Uterus (tissue), 3 donors: ENCODE measurements at regions not wholly inside any gene's neighbourhood (a gene's known extent, or its start where the extent isn't known, plus 50 kb on each side); places are given as distances from the start of the nearest gene placed in this dataset.

Source experiments
- DNase-seq, 2 donors: peaks; one replicate each; pipeline ENCODE4 v3.0.0-alpha.2; 2019 to 2020
- H3K27ac ChIP-seq, 2 donors: fragments of 200-600 bp; sonication (generic); 1 replicate in 1 of 2; 2 replicates in 1 of 2; pipeline ENCODE4 v1.5.1; 2016 to 2018
- H3K27me3 ChIP-seq, 2 donors: fragments of 200-600 bp; sonication (generic); one replicate each; pipeline ENCODE4 v1.5.1; 2018 to 2019; ENCODE audit warnings: control low read depth in 1 of 2
- H3K36me3 ChIP-seq, 2 donors: fragments of 200-600 bp; sonication (generic); one replicate each; pipeline ENCODE4 v1.5.1; 2019; ENCODE audit warnings: control low read depth in 1 of 2
- H3K4me1 ChIP-seq, 2 donors: fragments of 200-600 bp; sonication (generic); one replicate each; pipeline ENCODE4 v1.5.1; 2018 to 2019; ENCODE audit warnings: control low read depth in 1 of 2
- H3K4me3 ChIP-seq, 2 donors: fragments of 200-600 bp; sonication (generic); 1 replicate in 1 of 2; 2 replicates in 1 of 2; pipeline ENCODE4 v1.5.1; 2018 to 2019; ENCODE audit warnings: mild to moderate bottlenecking in 1 of 2
- H3K9me3 ChIP-seq, 2 donors: fragments of 200-600 bp; sonication (generic); one replicate each; pipeline ENCODE4 v1.5.1; 2019; ENCODE audit warnings: control low read depth in 1 of 2
- POLR2A ChIP-seq, 2 donors: fragments of 450-650 bp; IDR thresholded peaks; one replicate each; pipeline ENCODE4 v1.6.1; 2016; ENCODE audit warnings: antibody characterized with exemption in 2 of 2, mild to moderate bottlenecking in 1 of 2, moderate library complexity in 1 of 2
- intact Hi-C: fragments of 100-400 bp; cut with DNase I; formaldehyde crosslinking; loops from one replicate; pipeline ENCODE4 v1.15.1; 2023; ENCODE audit warnings: low total_unique reads
- TF ChIP-seq, protein P1 (sequence below), 4 experiments: fragments of 200-600 bp in 2 of 4; fragments of 450-650 bp in 2 of 4; sonication (generic) in 2 of 4; IDR thresholded peaks; one replicate each; pipeline ENCODE4 v1.5.1; 2016 to 2019; ENCODE audit warnings: antibody characterized with exemption in 4 of 4, mild to moderate bottlenecking in 2 of 4, moderate library complexity in 1 of 4
- donor health status: DM: yes; HTN: yes; CAD: no.

DNA sequence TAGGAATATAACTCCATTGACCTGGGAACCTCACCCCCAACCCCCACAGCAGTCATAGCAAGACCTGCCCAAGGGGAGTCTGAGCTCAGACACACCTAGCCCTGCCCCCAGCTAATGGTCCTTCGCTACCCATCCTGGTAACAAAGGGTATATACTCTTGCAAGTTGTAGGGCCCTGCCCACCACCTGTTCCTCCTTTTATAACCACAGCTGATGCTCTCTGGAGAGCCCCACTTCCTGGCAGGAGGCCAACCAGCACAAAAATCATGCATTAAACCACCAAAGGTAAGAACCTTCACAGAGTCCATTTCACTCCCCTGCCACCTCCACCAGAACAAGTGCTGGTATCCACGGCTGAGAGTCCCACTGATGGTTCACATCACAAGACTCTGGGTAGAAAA lies 1195.3 kb upstream of the SEMA6A start:
- H3K4me3 ChIP-seq, result no peak overlapping the region
- no peak for DNase-seq
- H3K27me3 ChIP-seq, result no peaks in the 10 kb centered on the region
- no peak overlapping the region for H3K27ac ChIP-seq
- no peaks in the 10 kb centered on the region for H3K9me3 ChIP-seq
- H3K36me3 ChIP-seq, result peaks cover 0 to 2% of the 10 kb centered on the region in 2 donors
- intact Hi-C loops, result no loop called here
- no peak for TF ChIP-seq POLR2A (IDR thresholded peaks at IDR 0.05)
- TF ChIP-seq, protein P1, sequence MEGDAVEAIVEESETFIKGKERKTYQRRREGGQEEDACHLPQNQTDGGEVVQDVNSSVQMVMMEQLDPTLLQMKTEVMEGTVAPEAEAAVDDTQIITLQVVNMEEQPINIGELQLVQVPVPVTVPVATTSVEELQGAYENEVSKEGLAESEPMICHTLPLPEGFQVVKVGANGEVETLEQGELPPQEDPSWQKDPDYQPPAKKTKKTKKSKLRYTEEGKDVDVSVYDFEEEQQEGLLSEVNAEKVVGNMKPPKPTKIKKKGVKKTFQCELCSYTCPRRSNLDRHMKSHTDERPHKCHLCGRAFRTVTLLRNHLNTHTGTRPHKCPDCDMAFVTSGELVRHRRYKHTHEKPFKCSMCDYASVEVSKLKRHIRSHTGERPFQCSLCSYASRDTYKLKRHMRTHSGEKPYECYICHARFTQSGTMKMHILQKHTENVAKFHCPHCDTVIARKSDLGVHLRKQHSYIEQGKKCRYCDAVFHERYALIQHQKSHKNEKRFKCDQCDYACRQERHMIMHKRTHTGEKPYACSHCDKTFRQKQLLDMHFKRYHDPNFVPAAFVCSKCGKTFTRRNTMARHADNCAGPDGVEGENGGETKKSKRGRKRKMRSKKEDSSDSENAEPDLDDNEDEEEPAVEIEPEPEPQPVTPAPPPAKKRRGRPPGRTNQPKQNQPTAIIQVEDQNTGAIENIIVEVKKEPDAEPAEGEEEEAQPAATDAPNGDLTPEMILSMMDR (IDR thresholded peaks at IDR 0.05), result no peak
- H3K4me1 ChIP-seq, result no peaks in the 10 kb centered on the region

DNA sequence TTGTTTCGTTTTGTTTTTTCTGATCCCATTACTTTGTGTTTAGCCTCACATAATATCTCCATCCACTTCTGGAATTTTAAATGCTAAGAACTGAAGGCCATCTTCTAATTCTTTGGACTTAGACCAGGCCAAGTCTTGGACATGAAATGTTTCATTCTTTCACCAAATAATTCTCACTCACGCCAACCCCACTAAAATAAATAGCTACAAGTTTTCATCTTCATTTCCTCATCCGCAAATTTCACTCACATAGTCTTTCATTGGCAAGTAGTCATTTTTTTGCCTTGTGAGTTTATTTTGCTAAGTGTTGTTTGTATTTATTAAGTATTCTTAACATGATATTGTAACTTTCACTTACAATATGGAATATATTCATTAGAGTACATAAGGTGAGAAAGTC lies 1188.6 kb upstream of the SEMA6A start:
- intact Hi-C loops, result no loop called here
- no peaks in the 10 kb centered on the region for H3K4me1 ChIP-seq
- TF ChIP-seq POLR2A (IDR thresholded peaks at IDR 0.05), result no peak
- TF ChIP-seq, protein P1 (IDR thresholded peaks at IDR 0.05), result no peak

DNA sequence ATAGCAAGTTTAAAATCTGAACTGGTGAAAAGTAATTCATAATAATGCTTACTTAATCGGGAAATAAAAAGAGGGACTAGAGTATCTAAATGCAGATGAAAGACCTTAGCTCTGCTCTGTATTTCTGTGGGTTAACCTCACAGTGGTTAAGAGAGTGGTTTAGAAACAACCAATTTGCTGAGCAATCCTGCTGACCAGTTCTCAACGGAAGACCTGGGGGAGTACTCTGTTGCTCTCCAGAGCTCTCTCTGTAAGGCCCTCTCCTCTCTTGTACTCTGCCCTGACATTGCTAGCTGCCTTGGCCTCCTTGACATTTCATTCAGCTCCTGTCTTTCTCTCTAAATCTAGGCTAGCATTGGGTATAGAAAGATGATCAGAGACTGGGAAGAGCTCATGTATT lies 1186.6 kb upstream of the SEMA6A start:
- Histone ChIP-seq H3K27ac (no peak overlapping the region), H3K9me3 (no peaks in the 10 kb centered on the region), H3K27me3 (no peaks in the 10 kb centered on the region), H3K36me3 (peaks cover 0 to 3% of the 10 kb centered on the region in 2 donors), H3K4me1 (no peaks in the 10 kb centered on the region), H3K4me3 (no peak overlapping the region)
- intact Hi-C loops, result no loop called here
- no peak for DNase-seq
- TF ChIP-seq, protein P1 (IDR thresholded peaks at IDR 0.05), result no peak
- TF ChIP-seq POLR2A (IDR thresholded peaks at IDR 0.05), result no peak

More for the DNA sequence above, 1188.6 kb upstream of the SEMA6A start:
- DNase-seq, result no peak
- Histone ChIP-seq H3K9me3 (no peaks in the 10 kb centered on the region), H3K27me3 (no peaks in the 10 kb centered on the region), H3K36me3 (peaks cover 0 to 3% of the 10 kb centered on the region in 2 donors), H3K4me3 (no peak overlapping the region), H3K27ac (no peak overlapping the region)

DNA sequence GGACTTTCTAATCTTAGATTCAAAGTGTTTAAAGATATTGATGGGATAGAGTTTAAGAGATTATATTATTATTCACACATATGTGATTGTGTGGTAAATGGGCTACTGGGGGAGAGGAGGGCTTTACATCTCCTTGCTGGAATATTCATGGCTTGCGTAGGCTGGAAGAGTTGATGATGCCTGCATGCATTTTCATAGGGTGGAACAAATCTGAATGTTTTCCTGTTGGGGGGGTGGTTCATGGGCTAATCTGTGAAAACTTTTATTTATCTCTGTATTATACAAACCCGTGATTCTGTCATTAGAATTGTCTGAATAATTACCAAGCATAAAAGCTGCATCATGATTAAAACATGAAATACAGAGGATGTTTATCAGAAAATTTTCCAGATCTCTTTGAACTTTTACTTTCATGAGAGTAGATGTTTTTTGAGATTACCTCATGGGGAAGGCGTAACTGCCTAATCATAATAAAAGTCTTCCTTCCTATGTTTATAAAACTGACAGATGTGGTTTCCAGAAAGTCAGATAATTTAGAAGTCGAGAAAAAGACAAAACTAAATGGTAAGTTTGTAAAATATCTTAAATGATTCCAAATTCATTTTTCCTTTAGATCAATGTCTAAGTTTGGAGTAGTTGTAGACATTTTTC lies 1185.4 kb upstream of the SEMA6A start:
- TF ChIP-seq, protein P1 (IDR thresholded peaks at IDR 0.05), result no peak
- TF ChIP-seq POLR2A (IDR thresholded peaks at IDR 0.05), result no peak
- Histone ChIP-seq H3K9me3 (no peaks in the 10 kb centered on the region), H3K27me3 (no peaks in the 10 kb centered on the region), H3K27ac (no peak overlapping the region), H3K4me3 (no peak overlapping the region), H3K36me3 (peaks cover 0 to 2% of the 10 kb centered on the region in 2 donors), H3K4me1 (no peaks in the 10 kb centered on the region)
- intact Hi-C loops, result no loop called here
- no peak for DNase-seq

DNA sequence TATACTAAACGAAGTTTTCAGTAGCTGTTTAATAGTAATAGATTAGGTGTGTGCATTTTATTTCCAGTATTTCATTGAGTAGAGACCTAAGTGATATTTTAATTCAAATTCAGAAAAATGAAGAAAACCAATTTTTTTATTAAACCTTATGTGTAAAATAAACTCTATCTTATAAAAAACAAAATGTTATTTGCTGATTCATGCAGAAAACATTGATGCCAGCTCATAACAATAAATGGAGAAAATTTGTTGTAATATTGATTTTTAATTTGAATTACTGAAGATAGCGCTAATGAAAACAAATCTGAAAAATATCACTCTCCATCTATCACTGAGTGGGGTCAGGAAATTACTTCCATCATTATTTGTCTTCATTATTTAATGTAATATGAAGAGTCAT lies 1177.8 kb upstream of the SEMA6A start:
- Histone ChIP-seq H3K27ac (no peak overlapping the region), H3K9me3 (no peaks in the 10 kb centered on the region), H3K36me3 (no peaks in the 10 kb centered on the region), H3K4me1 (no peaks in the 10 kb centered on the region), H3K27me3 (no peaks in the 10 kb centered on the region), H3K4me3 (no peak overlapping the region)
- TF ChIP-seq, protein P1 (IDR thresholded peaks at IDR 0.05), result no peak
- TF ChIP-seq POLR2A (IDR thresholded peaks at IDR 0.05), result no peak
- no peak for DNase-seq
- intact Hi-C loops, result no loop called here
